Right lobe of liver (tissue), 4 donors: ENCODE measurements at regions not wholly inside any gene's neighbourhood (a gene's known extent, or its start where the extent isn't known, plus 50 kb on each side); places are given as distances from the start of the nearest gene placed in this dataset.

Experiments used
- CTCF ChIP-seq, 4 donors: fragments of 200-600 bp in 3 of 4; fragments of 450-650 bp in 1 of 4; IDR thresholded peaks; one replicate each; pipeline versions ENCODE4 v1.5.1 to v1.8.0; 2016 to 2022; ENCODE audit warnings: antibody characterized with exemption in 4 of 4, mild to moderate bottlenecking in 2 of 4
- POLR2A ChIP-seq: fragments of 450-650 bp; IDR thresholded peaks from one replicate; pipeline ENCODE4 v1.6.1; 2017; ENCODE audit warnings: antibody characterized with exemption, mild to moderate bottlenecking
- donor health status: DM: no; HTN: no; CAD: no.
- donor health status: DM: no; HTN: no; CAD: no.
- donor health status: DM: no; HTN: yes; CAD: no.

GRCh38 chr5:155480731-155481131 lies 467.2 kb downstream of the KIF4B start:
- TF ChIP-seq CTCF (IDR thresholded peaks at IDR 0.05) (no peak), POLR2A (no peak)
